CD4-positive, alpha-beta T cell treated with Interleukin-4 for 1 hour (primary cell): ENCODE measurements at regions not wholly inside any gene's neighbourhood (a gene's known extent, or its start where the extent isn't known, plus 50 kb on each side); places are given as distances from the start of the nearest gene placed in this dataset.
"Not testable (repeated sequence)": the region's sequence is repeated elsewhere in the genome, so short reads cannot be mapped to it uniquely, and the experiment has no call there.

Experiments used
- DNase-seq, 2 donors: peaks; one replicate each; pipeline ENCODE4 v3.0.0-alpha.2; 2020 to 2022

GRCh38 chr12:28023156-28023887 is 50.8 kb upstream of the PTHLH start:
- no peak for DNase-seq

- no peak for DNase-seq
Observed at GRCh38 chr12:28024231-28024995, 51.9 kb upstream of the PTHLH start.

- no peak for DNase-seq
Observed at GRCh38 chr12:28025821-28026505, 53.4 kb upstream of the PTHLH start.

GRCh38 chr12:28026701-28027100 is 54.2 kb upstream of the PTHLH start:
- DNase-seq: no peak

- no peak for DNase-seq
Observed at GRCh38 chr12:28027328-28027727, 54.8 kb upstream of the PTHLH start.

- no peak for DNase-seq
Observed at GRCh38 chr12:28027947-28028724, 55.6 kb upstream of the PTHLH start.

- DNase-seq: no peak
Observed at GRCh38 chr12:28032811-28033537, 60.4 kb upstream of the PTHLH start.

- DNase-seq: no peak
Observed at GRCh38 chr12:28033538-28033915, 61.0 kb upstream of the PTHLH start.

- no peak for DNase-seq
Observed at GRCh38 chr12:28034271-28034670, 61.7 kb upstream of the PTHLH start.

- no peak for DNase-seq
Observed at GRCh38 chr12:28035500-28035899, 63.0 kb upstream of the PTHLH start.

- no peak for DNase-seq
Observed at GRCh38 chr12:28036940-28037339, 64.4 kb upstream of the PTHLH start.

- no peak for DNase-seq
Observed at GRCh38 chr12:28040246-28040645, 67.7 kb upstream of the PTHLH start.

GRCh38 chr12:28046600-28046999 is 74.1 kb upstream of the PTHLH start:
- not testable (repeated sequence) for DNase-seq

- no peak for DNase-seq
Observed at GRCh38 chr12:28050606-28051005, 78.1 kb upstream of the PTHLH start.

- no peak for DNase-seq
Observed at GRCh38 chr12:28051516-28052354, 79.2 kb upstream of the PTHLH start.

- DNase-seq: no peak
Observed at GRCh38 chr12:28053564-28053963, 81.0 kb upstream of the PTHLH start.

- no peak for DNase-seq
Observed at GRCh38 chr12:28054583-28054982, 82.0 kb upstream of the PTHLH start.

GRCh38 chr12:28057856-28058615 is 85.5 kb upstream of the PTHLH start:
- DNase-seq: no peak

- DNase-seq: no peak
Observed at GRCh38 chr12:28059220-28059619, 86.7 kb upstream of the PTHLH start.

GRCh38 chr12:28059668-28060067 is 87.1 kb upstream of the PTHLH start:
- DNase-seq: no peak

- no peak for DNase-seq
Observed at GRCh38 chr12:28060871-28061270, 88.3 kb upstream of the PTHLH start.
